NB4 (cell line): ENCODE measurements at regions not wholly inside any gene's neighbourhood (a gene's known extent, or its start where the extent isn't known, plus 50 kb on each side); places are given as distances from the start of the nearest gene placed in this dataset.
"Not testable (repeated sequence)": the region's sequence is repeated elsewhere in the genome, so short reads cannot be mapped to it uniquely, and the experiment has no call there.

Source experiments
- DNase-seq: peaks from one replicate; pipeline ENCODE4 v3.0.0; 2010; ENCODE audit warnings: low read depth
- H3K4me3 ChIP-seq: one replicate; pipeline ENCODE4 v1.5.1; 2011; ENCODE audit warnings: mild to moderate bottlenecking, low read depth, low read length, moderate library complexity
- MYC ChIP-seq: IDR thresholded peaks from 2 replicates; pipeline ENCODE4 v1.6.1; 2011; ENCODE audit warnings: low read depth, low read length
- POLR2A ChIP-seq: IDR thresholded peaks from 2 replicates; pipeline ENCODE4 v1.6.1; 2011; ENCODE audit warnings: mild to moderate bottlenecking; ENCODE audit not compliant: insufficient read length; ENCODE audit errors: extremely low read depth
- TF ChIP-seq, protein P1 (sequence below): IDR thresholded peaks from one replicate; pipeline ENCODE4 v1.5.1; 2012; ENCODE audit warnings: low read depth, low read length
- TF ChIP-seq, protein P2 (sequence below): IDR thresholded peaks from 2 replicates; pipeline ENCODE4 v1.6.1; 2011; ENCODE audit warnings: low read depth, low read length

DNA sequence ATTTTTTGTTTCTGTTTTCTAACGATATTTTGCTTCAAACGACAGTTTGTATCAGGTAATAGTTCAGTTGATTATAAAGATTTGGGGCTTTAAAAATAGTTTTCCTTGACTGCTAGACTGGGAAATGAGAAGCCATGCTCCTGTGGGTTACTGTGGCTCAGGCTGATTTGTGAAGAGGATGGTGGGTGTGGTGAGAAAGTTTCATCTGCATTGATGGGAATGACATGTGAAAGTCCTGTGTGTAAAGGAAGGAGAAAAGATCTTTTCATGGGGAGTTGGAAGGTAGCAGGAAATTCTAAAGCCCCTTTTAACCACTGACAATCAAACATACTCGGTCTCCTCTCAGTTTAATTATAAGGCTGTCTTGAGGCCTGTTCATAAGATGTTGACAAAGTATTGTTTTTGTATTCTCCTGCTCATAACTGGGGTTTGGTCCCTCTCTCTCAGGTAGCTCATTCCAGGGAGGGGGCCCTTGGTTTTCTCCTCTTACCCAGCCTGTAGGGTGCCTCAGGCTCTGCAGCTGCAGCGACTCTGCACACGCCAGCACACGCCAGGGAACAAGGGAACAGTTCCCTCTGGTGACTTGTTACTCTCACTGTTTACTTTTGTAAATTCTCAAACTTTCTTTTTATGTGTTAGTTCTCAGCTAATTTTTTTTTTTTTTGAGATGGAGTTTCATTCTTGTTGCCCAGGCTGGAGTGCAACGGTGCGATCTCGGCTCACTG, 91.6 kb downstream of the CARTPT start:
- H3K4me3 ChIP-seq: no peak overlapping the region
- no peak for DNase-seq
- TF ChIP-seq POLR2A: no peak

DNA sequence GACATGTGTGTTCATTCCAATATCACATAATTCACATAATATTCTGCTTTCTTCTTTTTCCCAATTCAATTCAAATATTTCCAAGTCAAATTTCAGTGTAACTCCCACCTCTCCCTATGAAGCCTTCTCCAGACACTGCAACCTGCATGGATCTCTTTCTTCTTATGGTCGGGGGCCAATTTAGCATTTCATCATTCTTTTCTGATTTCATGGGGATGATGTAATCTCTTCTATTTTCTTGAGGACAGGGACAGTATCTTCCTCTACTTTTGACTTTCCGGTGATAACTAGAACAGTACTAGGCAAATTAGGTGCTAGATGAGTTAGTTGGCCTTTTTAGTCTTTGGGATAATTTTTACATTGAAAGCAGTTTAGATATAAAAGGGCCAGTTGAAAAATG, 92.7 kb downstream of the CARTPT start:
- TF ChIP-seq, protein P1, sequence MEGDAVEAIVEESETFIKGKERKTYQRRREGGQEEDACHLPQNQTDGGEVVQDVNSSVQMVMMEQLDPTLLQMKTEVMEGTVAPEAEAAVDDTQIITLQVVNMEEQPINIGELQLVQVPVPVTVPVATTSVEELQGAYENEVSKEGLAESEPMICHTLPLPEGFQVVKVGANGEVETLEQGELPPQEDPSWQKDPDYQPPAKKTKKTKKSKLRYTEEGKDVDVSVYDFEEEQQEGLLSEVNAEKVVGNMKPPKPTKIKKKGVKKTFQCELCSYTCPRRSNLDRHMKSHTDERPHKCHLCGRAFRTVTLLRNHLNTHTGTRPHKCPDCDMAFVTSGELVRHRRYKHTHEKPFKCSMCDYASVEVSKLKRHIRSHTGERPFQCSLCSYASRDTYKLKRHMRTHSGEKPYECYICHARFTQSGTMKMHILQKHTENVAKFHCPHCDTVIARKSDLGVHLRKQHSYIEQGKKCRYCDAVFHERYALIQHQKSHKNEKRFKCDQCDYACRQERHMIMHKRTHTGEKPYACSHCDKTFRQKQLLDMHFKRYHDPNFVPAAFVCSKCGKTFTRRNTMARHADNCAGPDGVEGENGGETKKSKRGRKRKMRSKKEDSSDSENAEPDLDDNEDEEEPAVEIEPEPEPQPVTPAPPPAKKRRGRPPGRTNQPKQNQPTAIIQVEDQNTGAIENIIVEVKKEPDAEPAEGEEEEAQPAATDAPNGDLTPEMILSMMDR: no peak
- TF ChIP-seq, protein P2, sequence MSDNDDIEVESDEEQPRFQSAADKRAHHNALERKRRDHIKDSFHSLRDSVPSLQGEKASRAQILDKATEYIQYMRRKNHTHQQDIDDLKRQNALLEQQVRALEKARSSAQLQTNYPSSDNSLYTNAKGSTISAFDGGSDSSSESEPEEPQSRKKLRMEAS: no peak
- no peak for TF ChIP-seq MYC
- DNase-seq: no peak
- no peak overlapping the region for H3K4me3 ChIP-seq

DNA sequence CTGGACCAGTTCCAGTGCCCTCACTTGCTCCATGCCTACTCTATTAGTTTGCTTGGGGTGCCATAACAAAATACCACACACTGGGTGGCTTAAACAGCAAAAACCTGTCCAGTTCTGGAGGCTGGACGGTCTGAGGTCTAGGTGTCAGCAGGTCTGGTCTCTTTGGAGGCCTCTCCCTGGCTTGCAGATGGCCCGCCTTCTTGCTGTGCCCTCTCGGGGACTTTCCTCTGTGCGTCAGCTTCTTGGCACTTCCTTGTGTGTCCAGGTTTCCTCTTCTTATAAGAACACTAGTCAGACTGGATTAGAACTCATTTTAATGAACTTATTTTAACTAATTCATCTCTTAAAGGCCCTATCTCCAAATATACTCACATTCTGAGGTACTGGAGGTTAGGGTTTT, 97.2 kb downstream of the CARTPT start:
- no peak for DNase-seq
- TF ChIP-seq, protein P2: no peak
- no peak for TF ChIP-seq POLR2A
- no peak for TF ChIP-seq MYC
- TF ChIP-seq, protein P1: no peak
- no peak overlapping the region for H3K4me3 ChIP-seq

DNA sequence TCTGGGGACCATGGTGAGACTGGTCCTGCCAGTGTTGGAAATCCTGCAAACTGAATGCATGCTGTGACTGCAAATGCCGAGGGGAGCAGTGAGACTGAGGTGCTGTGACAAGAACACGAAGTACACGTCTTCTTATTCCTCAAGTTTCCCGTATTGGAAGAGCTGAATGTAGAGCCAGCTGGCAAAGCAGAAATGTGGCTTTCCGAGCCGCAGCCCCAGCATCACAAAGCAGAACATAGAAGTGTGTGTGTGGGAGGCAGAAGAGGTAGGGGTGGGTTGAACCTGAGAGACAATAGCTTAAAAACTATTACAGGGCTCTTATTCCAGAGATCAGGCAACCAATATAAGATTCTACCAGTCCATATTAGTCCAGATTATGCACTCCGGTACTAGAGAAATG, 98.8 kb downstream of the CARTPT start:
- TF ChIP-seq POLR2A: no peak
- TF ChIP-seq, protein P2: no peak
- TF ChIP-seq, protein P1: no peak
- TF ChIP-seq MYC: no peak
- H3K4me3 ChIP-seq: no peak overlapping the region
- no peak for DNase-seq

DNA sequence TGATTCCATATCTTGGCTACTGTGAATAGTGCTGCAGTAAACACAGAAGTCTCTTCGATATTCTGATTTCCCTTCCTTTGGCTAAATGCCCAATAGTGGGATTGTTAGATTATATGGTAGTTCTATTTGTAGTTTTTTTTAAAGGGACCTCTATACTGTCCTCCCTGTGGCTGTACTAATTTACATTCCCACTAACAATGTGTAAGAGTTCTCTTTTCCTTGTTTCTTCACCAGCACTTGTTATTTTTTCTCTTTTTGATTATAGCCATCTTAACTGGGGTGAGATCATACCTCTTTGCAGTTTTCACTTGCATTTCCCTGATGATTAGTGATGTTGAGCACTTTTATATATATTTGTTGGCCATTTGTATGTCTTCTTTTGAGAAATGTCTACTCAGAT, 102.0 kb downstream of the CARTPT start:
- TF ChIP-seq POLR2A: no peak
- TF ChIP-seq, protein P2: no peak
- TF ChIP-seq, protein P1: no peak
- TF ChIP-seq MYC: no peak
- no peak for DNase-seq
- H3K4me3 ChIP-seq: no peak overlapping the region

DNA sequence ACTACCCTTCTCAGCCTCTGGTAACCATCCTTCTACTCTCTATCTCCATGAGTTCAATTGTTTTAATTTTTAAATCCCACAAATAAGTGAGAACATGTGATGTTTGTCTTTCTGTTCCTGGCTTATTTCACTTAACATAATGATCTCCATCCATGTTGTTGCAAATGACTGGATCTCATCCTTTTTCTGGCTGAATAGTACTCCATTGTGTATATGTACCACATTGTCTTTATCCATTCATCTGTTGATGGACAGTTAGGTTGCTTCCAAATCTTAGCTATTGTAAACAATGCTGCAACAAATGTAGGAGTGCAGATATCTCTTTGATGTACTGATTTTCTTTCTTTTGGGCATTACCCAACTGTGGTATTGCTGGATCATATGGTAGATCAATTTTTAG, 103.0 kb downstream of the CARTPT start:
- H3K4me3 ChIP-seq: not testable (repeated sequence)

DNA sequence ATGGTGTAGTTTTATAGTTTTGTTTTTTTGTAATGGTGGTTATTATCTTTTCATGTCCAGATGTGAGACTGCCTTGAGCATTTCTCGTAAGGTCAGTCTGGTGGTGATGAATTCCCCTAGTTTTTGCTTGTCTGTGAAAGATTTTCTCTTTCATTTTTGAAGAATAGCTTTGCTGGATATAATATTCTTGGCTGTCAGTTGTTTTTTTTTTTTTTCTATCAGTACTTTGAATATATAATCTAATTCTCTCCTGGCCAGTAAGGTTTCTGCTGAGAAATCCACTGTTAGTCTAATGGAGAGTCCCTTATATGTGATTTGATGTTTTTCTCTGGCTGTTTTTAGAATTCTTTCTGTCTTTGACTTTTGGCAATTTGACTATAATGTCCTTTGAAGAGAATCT, 106.9 kb downstream of the CARTPT start:
- H3K4me3 ChIP-seq: no peak overlapping the region
- no peak for TF ChIP-seq MYC
- TF ChIP-seq POLR2A: no peak
- TF ChIP-seq, protein P2: no peak
- TF ChIP-seq, protein P1: no peak
- no peak for DNase-seq

More for the DNA sequence above, 103.0 kb downstream of the CARTPT start:
- DNase-seq: not testable (repeated sequence)
